Skeletal muscle tissue (tissue), 3 donors: ENCODE measurements at regions not wholly inside any gene's neighbourhood (a gene's known extent, or its start where the extent isn't known, plus 50 kb on each side); places are given as distances from the start of the nearest gene placed in this dataset.

ENCODE experiments used
- H3K27ac ChIP-seq: one replicate; pipeline ENCODE4 v1.7.0; 2013; ENCODE audit warnings: mild to moderate bottlenecking, low read depth, low read length, inconsistent platforms
- H3K27me3 ChIP-seq, 3 donors: one replicate each; pipeline ENCODE4 v1.7.0; 2013; ENCODE audit warnings: low read length in 3 of 3; ENCODE audit not compliant: control insufficient read depth in 3 of 3, insufficient read depth in 3 of 3
- H3K36me3 ChIP-seq, 3 donors: one replicate each; pipeline ENCODE4 v1.7.0; 2013; ENCODE audit warnings: low read length in 3 of 3; ENCODE audit not compliant: control insufficient read depth in 3 of 3, insufficient read depth in 3 of 3
- H3K4me1 ChIP-seq, 3 donors: one replicate each; pipeline ENCODE4 v1.7.0; 2013; ENCODE audit warnings: low read length in 3 of 3, mild to moderate bottlenecking in 3 of 3; ENCODE audit not compliant: control insufficient read depth in 3 of 3, insufficient read depth in 3 of 3
- H3K4me3 ChIP-seq, 3 donors: one replicate each; pipeline ENCODE4 v1.7.0; 2013; ENCODE audit warnings: low read length in 3 of 3
- H3K9ac ChIP-seq, 3 donors: one replicate each; pipeline ENCODE4 v1.7.0; 2013; ENCODE audit warnings: low read length in 3 of 3, mild to moderate bottlenecking in 3 of 3, moderate library complexity in 2 of 3, low read depth in 1 of 3
- H3K9me3 ChIP-seq, 3 donors: one replicate each; pipeline ENCODE4 v1.7.0; 2013; ENCODE audit warnings: low read length in 3 of 3; ENCODE audit not compliant: control insufficient read depth in 3 of 3
- donor health status: Osteomylitis.

DNA sequence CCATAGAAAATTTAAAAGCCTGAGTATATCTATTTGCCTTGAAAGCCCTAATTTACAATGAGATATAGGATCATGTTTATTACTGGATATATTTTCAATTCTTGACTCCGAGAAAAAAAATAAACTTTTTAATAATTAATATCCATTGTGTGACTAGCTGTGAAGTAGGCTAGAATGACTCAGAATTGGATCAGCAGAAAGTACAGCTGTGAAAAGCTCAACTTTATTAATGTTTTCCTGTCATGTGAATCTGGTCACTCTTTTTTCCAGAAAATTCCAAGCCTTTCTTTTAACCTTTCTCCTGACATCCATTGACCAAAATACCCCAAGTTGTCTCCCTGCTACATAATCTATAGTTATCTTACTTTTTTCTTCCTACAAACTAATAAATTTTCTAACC lies 171.8 kb upstream of the PACRGL start:
- Histone ChIP-seq H3K4me3 (no peak overlapping the region), H3K27ac (no peak overlapping the region), H3K36me3 (no peaks in the 10 kb centered on the region), H3K9me3 (no peaks in the 10 kb centered on the region), H3K9ac (no peak overlapping the region), H3K4me1 (no peaks in the 10 kb centered on the region), H3K27me3 (no peaks in the 10 kb centered on the region)

DNA sequence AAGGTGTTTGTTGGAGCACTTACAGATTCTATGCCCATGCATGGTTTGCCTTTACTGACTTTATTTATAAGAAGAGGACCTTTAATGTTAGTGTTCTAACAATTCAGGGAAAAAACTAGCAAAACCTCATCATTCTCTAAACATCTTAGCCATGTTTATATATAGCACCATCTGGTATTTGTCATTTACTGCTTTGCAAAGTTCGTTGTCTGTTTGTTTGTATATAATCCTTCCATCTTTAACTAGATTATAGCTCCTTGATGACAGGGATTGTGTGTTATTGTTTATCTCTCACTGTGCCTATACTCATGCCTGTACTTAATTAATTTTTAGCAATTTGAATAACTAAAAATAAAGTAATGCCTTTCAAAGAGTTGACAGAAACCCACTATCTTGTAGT lies 170.6 kb upstream of the PACRGL start:
- Histone ChIP-seq H3K27me3 (no peaks in the 10 kb centered on the region), H3K9ac (no peak overlapping the region), H3K27ac (no peak overlapping the region), H3K36me3 (no peaks in the 10 kb centered on the region), H3K9me3 (no peaks in the 10 kb centered on the region), H3K4me1 (no peaks in the 10 kb centered on the region), H3K4me3 (no peak overlapping the region)

GRCh38 chr4:20532116-20532790 lies 168.0 kb upstream of the PACRGL start:
- H3K4me3 ChIP-seq = no peak overlapping the region
- no peaks in the 10 kb centered on the region for H3K4me1 ChIP-seq
- no peaks in the 10 kb centered on the region for H3K9me3 ChIP-seq
- no peaks in the 10 kb centered on the region for H3K27me3 ChIP-seq
- no peak overlapping the region for H3K27ac ChIP-seq
- no peaks in the 10 kb centered on the region for H3K36me3 ChIP-seq
- no peak overlapping the region for H3K9ac ChIP-seq

DNA sequence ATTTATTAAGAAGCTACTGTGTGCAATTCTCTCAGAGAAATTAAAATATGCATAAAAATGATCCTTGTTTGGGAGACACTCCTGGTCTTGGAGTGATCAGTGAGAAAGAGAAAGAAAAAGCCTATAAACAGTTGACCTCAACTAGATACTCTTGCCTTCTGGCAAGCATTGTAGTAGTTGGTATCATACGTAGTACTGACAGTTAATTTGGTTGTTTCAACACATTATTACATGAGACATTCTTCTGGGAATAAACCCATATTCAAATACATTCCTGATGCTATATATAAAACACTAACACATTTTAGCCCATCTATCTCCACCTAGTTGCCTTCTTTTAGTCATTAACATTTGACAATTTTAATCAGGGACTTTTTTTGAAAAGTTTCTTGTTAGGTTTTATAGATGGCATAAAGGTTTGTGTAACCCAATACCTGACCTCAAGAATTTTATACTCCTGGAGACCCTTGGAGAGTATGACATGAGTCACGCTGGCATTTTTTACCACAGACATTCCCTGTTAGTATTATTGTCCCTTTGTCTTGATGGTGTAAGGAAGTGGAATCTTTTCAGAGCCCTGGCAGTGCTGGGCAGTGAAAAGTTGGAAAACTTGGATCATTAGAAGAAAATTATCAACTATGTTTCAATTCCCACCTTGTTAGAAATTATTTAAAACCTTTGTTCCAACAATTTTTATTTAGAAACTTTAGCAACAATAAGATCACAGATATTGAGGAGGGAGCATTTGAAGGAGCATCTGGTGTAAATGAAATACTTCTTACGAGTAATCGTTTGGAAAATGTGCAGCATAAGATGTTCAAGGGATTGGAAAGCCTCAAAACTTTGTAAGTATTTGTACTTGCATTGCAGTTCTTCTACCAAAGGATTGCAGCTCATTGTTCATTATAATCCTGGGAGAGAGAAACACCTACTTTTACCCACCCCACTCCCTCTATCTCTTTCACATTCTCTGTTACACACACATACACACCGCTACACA lies 167.1 kb upstream of the PACRGL start:
- no peak overlapping the region for H3K9ac ChIP-seq
- H3K27me3 ChIP-seq = no peaks in the 10 kb centered on the region
- H3K36me3 ChIP-seq = no peaks in the 10 kb centered on the region
- H3K27ac ChIP-seq = no peak overlapping the region
- no peak overlapping the region for H3K4me3 ChIP-seq
- H3K4me1 ChIP-seq = no peaks in the 10 kb centered on the region
- no peaks in the 10 kb centered on the region for H3K9me3 ChIP-seq

- no peak overlapping the region for H3K27ac ChIP-seq
- H3K9me3 ChIP-seq = no peaks in the 10 kb centered on the region
These were observed 161.4 kb upstream of the PACRGL start for GRCh38 chr4:20538905-20539304.

DNA sequence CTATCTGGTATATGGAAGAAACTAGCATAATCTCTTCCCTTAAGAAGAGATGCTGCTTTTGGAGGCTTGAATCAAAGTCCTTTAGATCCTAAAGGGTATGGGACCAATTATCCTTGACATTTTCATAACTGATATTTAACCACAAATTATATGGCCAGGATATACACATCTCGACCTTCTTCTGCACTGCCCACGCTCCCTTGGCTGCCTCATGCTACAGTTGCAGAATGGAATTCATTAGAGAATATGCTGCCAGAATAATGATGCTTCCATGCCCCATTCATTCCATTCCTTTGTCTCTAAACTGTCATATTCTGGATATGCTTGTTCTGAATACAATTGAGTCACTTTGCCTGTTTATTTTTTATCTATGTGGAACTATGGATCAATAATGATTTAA lies 157.1 kb upstream of the PACRGL start:
- Histone ChIP-seq H3K4me1 (no peaks in the 10 kb centered on the region), H3K9ac (no peak overlapping the region), H3K27me3 (no peaks in the 10 kb centered on the region), H3K9me3 (no peaks in the 10 kb centered on the region), H3K27ac (no peak overlapping the region), H3K36me3 (no peaks in the 10 kb centered on the region), H3K4me3 (no peak overlapping the region)

More at GRCh38 chr4:20538905-20539304, 161.4 kb upstream of the PACRGL start:
- H3K4me3 ChIP-seq = no peak overlapping the region
- no peak overlapping the region for H3K9ac ChIP-seq
- no peaks in the 10 kb centered on the region for H3K36me3 ChIP-seq
- H3K27me3 ChIP-seq = no peaks in the 10 kb centered on the region
- no peaks in the 10 kb centered on the region for H3K4me1 ChIP-seq

DNA sequence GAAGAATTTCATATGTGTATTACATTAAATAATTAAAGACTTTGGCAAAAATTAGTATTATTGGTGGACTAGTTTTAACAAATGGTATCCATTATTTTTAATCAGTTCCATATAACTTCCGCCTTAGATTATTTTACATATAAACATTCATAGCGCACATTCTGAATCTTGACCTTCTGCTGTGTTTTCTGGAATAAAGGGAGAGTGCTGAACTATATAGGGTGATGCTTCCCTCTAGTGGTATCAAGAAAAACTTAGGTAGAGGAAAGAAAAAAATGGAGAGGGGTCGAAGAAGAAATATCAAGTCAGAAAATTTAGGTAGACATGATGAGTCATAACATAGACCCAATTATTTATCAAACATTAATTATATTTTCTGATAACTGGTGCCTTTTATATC lies 155.6 kb upstream of the PACRGL start:
- no peaks in the 10 kb centered on the region for H3K36me3 ChIP-seq
- H3K4me1 ChIP-seq = no peaks in the 10 kb centered on the region
- no peak overlapping the region for H3K9ac ChIP-seq
- no peak overlapping the region for H3K27ac ChIP-seq
- H3K9me3 ChIP-seq = no peaks in the 10 kb centered on the region
- no peaks in the 10 kb centered on the region for H3K27me3 ChIP-seq
- no peak overlapping the region for H3K4me3 ChIP-seq

DNA sequence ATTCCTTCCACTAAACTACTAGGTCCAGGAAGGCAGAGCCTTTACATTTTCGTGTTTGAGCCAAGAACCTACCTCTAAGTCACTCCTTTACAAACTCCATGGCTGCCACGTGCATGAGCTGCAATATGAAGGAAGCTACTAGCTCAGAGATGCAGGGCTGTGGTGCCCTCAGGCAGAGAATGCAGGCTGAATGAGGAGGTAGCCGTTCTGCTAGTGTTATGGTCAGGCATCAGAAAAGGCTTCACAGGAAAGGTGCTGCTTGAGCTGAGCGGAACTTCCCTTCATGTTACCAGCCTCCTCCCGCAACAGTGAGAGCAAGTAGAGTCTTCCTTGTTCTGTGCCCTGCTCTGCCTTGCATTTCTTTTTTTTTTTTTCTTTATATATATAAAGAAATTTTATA lies 148.3 kb upstream of the PACRGL start:
- Histone ChIP-seq H3K36me3 (no peaks in the 10 kb centered on the region), H3K9me3 (no peaks in the 10 kb centered on the region), H3K4me1 (no peaks in the 10 kb centered on the region), H3K4me3 (no peak overlapping the region), H3K27ac (no peak overlapping the region), H3K27me3 (no peaks in the 10 kb centered on the region), H3K9ac (no peak overlapping the region)

DNA sequence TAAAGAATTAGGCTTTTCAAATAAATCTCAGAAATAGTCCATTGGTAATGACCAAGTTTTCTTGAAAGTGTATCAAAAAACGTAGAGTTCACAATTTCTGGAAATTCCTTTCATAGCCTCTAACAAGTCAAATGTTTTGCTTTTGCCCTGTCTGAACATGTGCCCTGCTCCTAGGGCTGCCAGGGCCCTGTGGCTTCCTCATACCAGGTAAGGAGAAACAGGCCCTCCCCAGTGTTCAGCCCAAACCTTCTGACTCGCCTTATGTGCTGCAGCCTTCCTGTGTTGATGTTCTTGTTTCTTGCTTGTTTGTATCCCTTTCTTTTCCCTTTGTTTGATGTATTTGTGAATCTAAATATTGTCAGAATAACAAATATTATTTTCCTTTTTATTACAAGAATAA lies 146.1 kb upstream of the PACRGL start:
- Histone ChIP-seq H3K4me1 (no peaks in the 10 kb centered on the region), H3K9me3 (no peaks in the 10 kb centered on the region), H3K27ac (no peak overlapping the region), H3K9ac (no peak overlapping the region), H3K36me3 (no peaks in the 10 kb centered on the region), H3K4me3 (no peak overlapping the region), H3K27me3 (no peaks in the 10 kb centered on the region)

- Histone ChIP-seq H3K27ac (no peak overlapping the region), H3K4me3 (no peak overlapping the region), H3K4me1 (no peaks in the 10 kb centered on the region), H3K9me3 (no peaks in the 10 kb centered on the region), H3K36me3 (no peaks in the 10 kb centered on the region), H3K27me3 (no peaks in the 10 kb centered on the region), H3K9ac (no peak overlapping the region)
These were observed 135.1 kb upstream of the PACRGL start for GRCh38 chr4:20565075-20565721.
